DND-41 (cell line): ENCODE measurements at regions not wholly inside any gene's neighbourhood (a gene's known extent, or its start where the extent isn't known, plus 50 kb on each side); places are given as distances from the start of the nearest gene placed in this dataset.

ENCODE experiments used
- EZH2 ChIP-seq: IDR thresholded peaks from 3 replicates; pipeline ENCODE4 v1.6.1; 2012; ENCODE audit warnings: borderline replicate concordance, low read depth, mild to moderate bottlenecking, moderate library complexity, low read length, inconsistent platforms; ENCODE audit not compliant: severe bottlenecking
- TF ChIP-seq, protein P1 (sequence below): IDR thresholded peaks from 2 replicates; pipeline ENCODE4 v1.5.1; 2012; ENCODE audit warnings: borderline replicate concordance, low read length, moderate library complexity, mild to moderate bottlenecking; ENCODE audit not compliant: poor library complexity, severe bottlenecking; ENCODE audit errors: extremely low read depth

DNA sequence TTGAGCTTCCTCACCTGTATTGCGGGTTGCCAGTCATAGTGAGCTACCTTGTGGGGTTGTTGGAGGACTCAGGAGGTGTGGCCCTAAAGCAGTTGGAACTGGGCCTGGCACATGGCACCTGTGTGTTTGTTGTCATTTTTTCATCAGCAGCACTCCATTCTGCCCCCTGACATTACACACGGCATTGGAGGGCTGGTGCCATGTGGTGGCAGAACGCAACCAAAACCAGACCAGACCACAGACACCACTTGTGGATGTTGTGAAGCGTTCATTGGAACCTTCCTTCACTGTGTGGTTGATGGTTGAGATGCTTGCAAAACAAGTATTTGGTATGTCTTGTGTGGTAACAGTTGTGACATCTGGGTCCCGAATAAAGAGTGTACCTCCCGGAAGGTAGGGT, 113.2 kb upstream of the ERCC6L2 start:
- TF ChIP-seq EZH2: no peak
- TF ChIP-seq, protein P1, sequence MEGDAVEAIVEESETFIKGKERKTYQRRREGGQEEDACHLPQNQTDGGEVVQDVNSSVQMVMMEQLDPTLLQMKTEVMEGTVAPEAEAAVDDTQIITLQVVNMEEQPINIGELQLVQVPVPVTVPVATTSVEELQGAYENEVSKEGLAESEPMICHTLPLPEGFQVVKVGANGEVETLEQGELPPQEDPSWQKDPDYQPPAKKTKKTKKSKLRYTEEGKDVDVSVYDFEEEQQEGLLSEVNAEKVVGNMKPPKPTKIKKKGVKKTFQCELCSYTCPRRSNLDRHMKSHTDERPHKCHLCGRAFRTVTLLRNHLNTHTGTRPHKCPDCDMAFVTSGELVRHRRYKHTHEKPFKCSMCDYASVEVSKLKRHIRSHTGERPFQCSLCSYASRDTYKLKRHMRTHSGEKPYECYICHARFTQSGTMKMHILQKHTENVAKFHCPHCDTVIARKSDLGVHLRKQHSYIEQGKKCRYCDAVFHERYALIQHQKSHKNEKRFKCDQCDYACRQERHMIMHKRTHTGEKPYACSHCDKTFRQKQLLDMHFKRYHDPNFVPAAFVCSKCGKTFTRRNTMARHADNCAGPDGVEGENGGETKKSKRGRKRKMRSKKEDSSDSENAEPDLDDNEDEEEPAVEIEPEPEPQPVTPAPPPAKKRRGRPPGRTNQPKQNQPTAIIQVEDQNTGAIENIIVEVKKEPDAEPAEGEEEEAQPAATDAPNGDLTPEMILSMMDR: no peak
